Activated CD4-positive, alpha-beta T cell treated with anti-CD3 and anti-CD28 coated beads, Interleukin-2, amount 10 ng/mL, durations not matched to agents 24 days and 14 days (primary cell): ENCODE measurements at regions not wholly inside any gene's neighbourhood (a gene's known extent, or its start where the extent isn't known, plus 50 kb on each side); places are given as distances from the start of the nearest gene placed in this dataset.

Source experiments
- DNase-seq: peaks from one replicate; pipeline ENCODE4 v3.0.0; 2022
- H3K27ac Mint-ChIP-seq: one replicate; pipeline ENCODE4 v1.8.0; 2022; ENCODE audit warnings: mild to moderate bottlenecking, mixed read lengths
- H3K27me3 Mint-ChIP-seq: one replicate; pipeline ENCODE4 v1.8.0; 2022; ENCODE audit warnings: mixed read lengths
- H3K36me3 Mint-ChIP-seq: one replicate; pipeline ENCODE4 v1.8.0; 2022; ENCODE audit warnings: low read depth, mild to moderate bottlenecking, mixed read lengths
- H3K4me1 Mint-ChIP-seq: one replicate; pipeline ENCODE4 v1.8.0; 2021; ENCODE audit warnings: mixed read lengths
- H3K4me3 Mint-ChIP-seq: one replicate; pipeline ENCODE4 v1.8.0; 2022; ENCODE audit warnings: mild to moderate bottlenecking, moderate library complexity, mixed read lengths
- H3K9me3 Mint-ChIP-seq: one replicate; pipeline ENCODE4 v1.8.0; 2021; ENCODE audit warnings: mixed read lengths
- intact Hi-C: fragments of 100-400 bp; cut with micrococcal nuclease; formaldehyde crosslinking; loops from one replicate; pipeline ENCODE4 v1.15.1; 2023

DNA sequence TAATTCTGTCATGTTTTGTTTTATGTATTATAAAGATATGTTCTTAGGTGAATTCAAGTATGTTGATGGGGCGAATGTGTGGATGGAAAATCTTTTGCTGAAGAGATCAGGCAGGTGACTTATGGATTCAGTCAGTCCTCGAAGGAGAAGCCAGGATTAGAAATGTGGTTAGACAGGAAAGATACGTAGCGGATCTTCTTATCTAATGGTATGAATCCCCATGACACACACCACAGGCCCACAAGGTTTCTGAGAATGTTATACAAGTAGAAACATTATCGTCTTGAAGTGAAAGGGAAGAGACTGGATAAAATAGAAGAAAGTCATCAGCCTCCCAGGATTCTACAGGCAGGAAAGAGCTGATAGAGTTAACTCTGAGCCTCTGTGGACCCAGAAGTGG lies 69.0 kb upstream of the RFXAP start:
- DNase-seq, result no peak
- no peaks in the 10 kb centered on the region for H3K4me1 Mint-ChIP-seq
- no peaks in the 10 kb centered on the region for H3K9me3 Mint-ChIP-seq
- intact Hi-C loops, result no loop called here
- H3K27ac Mint-ChIP-seq, result no peak overlapping the region
- no peak overlapping the region for H3K4me3 Mint-ChIP-seq
- H3K27me3 Mint-ChIP-seq, result peaks cover 10% of the 10 kb centered on the region
- no peaks in the 10 kb centered on the region for H3K36me3 Mint-ChIP-seq

- no peaks in the 10 kb centered on the region for H3K36me3 Mint-ChIP-seq
- no peak overlapping the region for H3K27ac Mint-ChIP-seq
- H3K4me1 Mint-ChIP-seq, result no peaks in the 10 kb centered on the region
- intact Hi-C loops, result no loop called here
- H3K4me3 Mint-ChIP-seq, result no peak overlapping the region
- peaks cover 10% of the 10 kb centered on the region for H3K27me3 Mint-ChIP-seq
- no peak for DNase-seq
- no peaks in the 10 kb centered on the region for H3K9me3 Mint-ChIP-seq
These were observed 68.6 kb upstream of the RFXAP start for GRCh38 chr13:36750461-36750860.

DNA sequence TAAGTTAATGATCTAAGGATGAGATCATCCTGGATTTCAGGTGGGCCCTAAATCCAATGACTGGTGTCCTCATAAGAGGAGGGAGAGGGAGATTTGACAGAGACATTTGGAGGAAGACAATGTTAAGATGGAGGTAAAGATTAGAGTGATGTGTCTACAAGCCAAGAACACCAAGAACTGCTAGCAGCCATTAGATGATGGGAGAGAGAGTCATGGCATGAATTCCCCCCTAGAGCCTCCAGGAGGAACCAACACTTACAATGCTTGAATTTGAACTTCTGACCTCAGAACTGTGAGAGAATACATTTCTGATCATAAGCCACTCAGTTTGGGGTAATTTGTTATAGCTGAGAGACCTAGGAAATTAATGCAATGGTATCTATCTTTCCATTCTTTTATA lies 68.1 kb upstream of the RFXAP start:
- no peaks in the 10 kb centered on the region for H3K9me3 Mint-ChIP-seq
- intact Hi-C loops, result no loop called here
- no peak for DNase-seq
- no peak overlapping the region for H3K4me3 Mint-ChIP-seq
- peaks cover 10% of the 10 kb centered on the region for H3K27me3 Mint-ChIP-seq
- H3K4me1 Mint-ChIP-seq, result no peaks in the 10 kb centered on the region
- no peaks in the 10 kb centered on the region for H3K36me3 Mint-ChIP-seq
- H3K27ac Mint-ChIP-seq, result no peak overlapping the region

DNA sequence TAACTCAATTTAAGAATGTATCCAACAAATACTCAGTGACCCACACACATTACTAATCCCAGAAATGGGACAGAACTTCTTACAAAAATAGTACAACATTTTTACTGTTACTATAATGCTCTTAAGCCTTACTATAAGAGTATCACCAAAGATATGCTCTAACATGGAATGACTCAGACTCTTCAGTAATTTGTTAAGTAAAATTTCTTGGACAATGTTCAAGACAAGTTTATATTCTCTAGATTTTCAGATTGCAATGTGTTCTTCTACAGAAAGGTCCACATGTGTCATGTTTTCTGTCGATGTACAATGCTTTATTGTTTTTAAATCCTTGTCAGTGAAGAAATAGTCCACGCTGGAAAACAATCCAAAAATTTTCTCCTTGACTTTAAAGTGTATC lies 66.3 kb upstream of the RFXAP start:
- Mint-ChIP-seq H3K27me3 (peaks cover 10% of the 10 kb centered on the region), H3K4me3 (no peak overlapping the region), H3K9me3 (no peaks in the 10 kb centered on the region), H3K4me1 (no peaks in the 10 kb centered on the region), H3K36me3 (no peaks in the 10 kb centered on the region), H3K27ac (no peak overlapping the region)
- intact Hi-C loops, result no loop called here
- DNase-seq, result no peak

DNA sequence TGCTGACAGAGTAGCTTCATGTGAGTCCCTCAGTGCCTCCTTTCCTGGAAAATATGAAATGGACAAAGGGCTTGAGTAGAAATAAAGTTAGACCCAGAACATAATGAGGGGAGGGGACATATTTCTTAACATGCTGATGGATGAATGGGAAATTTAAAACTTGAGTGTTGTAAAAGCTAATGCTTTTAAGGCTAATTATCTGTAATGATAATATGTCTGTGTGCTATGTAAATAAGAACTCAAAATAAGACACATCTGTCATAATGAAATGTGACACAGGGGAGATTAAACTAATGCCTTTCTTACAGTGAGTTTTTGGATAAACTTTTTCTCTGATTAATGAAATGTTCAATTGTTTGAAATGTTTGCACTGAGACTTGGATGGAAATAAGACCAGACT lies 65.8 kb upstream of the RFXAP start:
- intact Hi-C loops, result no loop called here
- Mint-ChIP-seq H3K4me3 (no peak overlapping the region), H3K27me3 (peaks cover 7% of the 10 kb centered on the region), H3K4me1 (no peaks in the 10 kb centered on the region), H3K36me3 (no peaks in the 10 kb centered on the region), H3K27ac (no peak overlapping the region), H3K9me3 (no peaks in the 10 kb centered on the region)
- no peak for DNase-seq

- H3K4me3 Mint-ChIP-seq, result no peak overlapping the region
- DNase-seq, result peak; percentile 28
- no peaks in the 10 kb centered on the region for H3K36me3 Mint-ChIP-seq
- intact Hi-C loops, result no loop called here
- no peak overlapping the region for H3K27ac Mint-ChIP-seq
- no peaks in the 10 kb centered on the region for H3K9me3 Mint-ChIP-seq
- H3K4me1 Mint-ChIP-seq, result no peaks in the 10 kb centered on the region
- peaks cover 5% of the 10 kb centered on the region for H3K27me3 Mint-ChIP-seq
These were observed 60.7 kb upstream of the RFXAP start for GRCh38 chr13:36758345-36758744.

GRCh38 chr13:36763126-36763722 lies 55.8 kb upstream of the RFXAP start:
- Mint-ChIP-seq H3K27me3 (peaks cover 3% of the 10 kb centered on the region), H3K4me1 (no peaks in the 10 kb centered on the region)

DNA sequence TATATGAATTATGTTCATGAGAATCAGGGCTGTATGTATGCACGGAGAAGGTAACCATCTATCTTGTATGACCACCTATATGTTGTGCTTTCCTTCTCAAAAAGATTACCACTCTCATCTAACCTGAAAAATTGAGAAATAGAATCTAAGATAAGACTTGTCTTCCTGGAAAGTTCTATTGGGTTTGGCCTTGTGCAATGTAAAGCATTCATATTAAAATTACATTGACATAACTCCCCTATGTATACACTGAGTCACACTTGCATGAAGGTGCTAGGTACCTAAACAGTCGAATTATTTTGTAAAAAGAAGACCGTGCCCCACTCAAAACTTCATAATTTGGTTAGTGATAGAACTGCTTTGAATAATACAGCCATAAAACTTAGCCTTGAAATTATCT lies 54.5 kb upstream of the RFXAP start:
- H3K9me3 Mint-ChIP-seq, result no peaks in the 10 kb centered on the region

More at GRCh38 chr13:36763126-36763722, 55.8 kb upstream of the RFXAP start:
- no peak for DNase-seq
- H3K4me3 Mint-ChIP-seq, result no peak overlapping the region
- H3K27ac Mint-ChIP-seq, result no peak overlapping the region
- no peaks in the 10 kb centered on the region for H3K9me3 Mint-ChIP-seq
- H3K36me3 Mint-ChIP-seq, result no peaks in the 10 kb centered on the region
- intact Hi-C loops, result no loop called here

GRCh38 chr13:36764957-36765356 lies 54.1 kb upstream of the RFXAP start:
- no peak overlapping the region for H3K27ac Mint-ChIP-seq
- no peaks in the 10 kb centered on the region for H3K9me3 Mint-ChIP-seq
- peaks cover under 1% of the 10 kb centered on the region for H3K27me3 Mint-ChIP-seq
- no peaks in the 10 kb centered on the region for H3K36me3 Mint-ChIP-seq
- intact Hi-C loops, result no loop called here
- H3K4me3 Mint-ChIP-seq, result no peak overlapping the region
- no peaks in the 10 kb centered on the region for H3K4me1 Mint-ChIP-seq
- no peak for DNase-seq

More for the DNA sequence above, 54.5 kb upstream of the RFXAP start:
- Mint-ChIP-seq H3K27me3 (peaks cover 2% of the 10 kb centered on the region), H3K27ac (no peak overlapping the region), H3K4me1 (no peaks in the 10 kb centered on the region), H3K36me3 (no peaks in the 10 kb centered on the region), H3K4me3 (no peak overlapping the region)
- no peak for DNase-seq
- intact Hi-C loops, result no loop called here

DNA sequence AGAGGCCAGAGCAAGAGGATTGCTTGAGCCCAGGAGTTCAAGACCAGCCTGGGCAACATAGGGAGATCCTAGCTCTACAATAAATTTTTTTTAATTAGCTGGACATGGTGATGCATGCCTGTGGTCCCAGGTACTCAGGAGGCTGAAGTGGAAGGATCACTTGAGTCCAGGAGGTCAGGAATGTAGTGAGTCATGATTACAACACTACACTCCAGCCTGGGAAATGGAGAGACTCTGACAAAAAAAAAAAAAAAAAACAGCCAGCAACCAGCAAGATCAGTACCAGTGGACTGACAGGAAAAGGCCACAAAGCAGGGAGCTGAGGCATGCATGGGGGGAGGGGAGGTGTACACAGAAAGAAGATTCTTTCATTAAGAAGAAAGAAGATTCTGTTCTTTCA lies 52.7 kb upstream of the RFXAP start:
- intact Hi-C loops, result no loop called here
- H3K27me3 Mint-ChIP-seq, result no peaks in the 10 kb centered on the region
- no peaks in the 10 kb centered on the region for H3K4me1 Mint-ChIP-seq
- no peak overlapping the region for H3K4me3 Mint-ChIP-seq
- no peak for DNase-seq
- no peaks in the 10 kb centered on the region for H3K9me3 Mint-ChIP-seq
- no peak overlapping the region for H3K27ac Mint-ChIP-seq
- H3K36me3 Mint-ChIP-seq, result no peaks in the 10 kb centered on the region

DNA sequence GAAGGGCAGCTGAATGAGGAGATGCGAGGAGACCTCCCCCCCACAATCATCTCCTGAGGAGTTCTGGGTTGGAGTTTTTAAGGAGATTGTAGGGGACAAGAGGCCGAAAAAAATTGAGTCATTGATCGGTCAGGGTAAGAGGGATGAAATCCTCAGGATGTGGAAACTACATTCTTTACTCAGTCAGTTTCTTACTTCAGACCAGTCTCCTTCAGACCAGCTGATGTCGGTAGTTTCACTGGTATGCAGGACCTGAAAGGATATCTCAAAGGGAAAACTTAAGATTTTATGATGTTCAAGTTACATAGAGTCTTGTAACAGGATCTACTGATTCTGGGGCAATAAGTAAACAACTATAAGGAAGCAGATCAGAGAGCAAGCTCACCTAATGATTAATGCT lies 51.7 kb upstream of the RFXAP start:
- no peaks in the 10 kb centered on the region for H3K4me1 Mint-ChIP-seq
- no peaks in the 10 kb centered on the region for H3K9me3 Mint-ChIP-seq
- DNase-seq, result no peak
- H3K27me3 Mint-ChIP-seq, result no peaks in the 10 kb centered on the region
- H3K4me3 Mint-ChIP-seq, result no peak overlapping the region
- no peaks in the 10 kb centered on the region for H3K36me3 Mint-ChIP-seq
- intact Hi-C loops, result no loop called here
- no peak overlapping the region for H3K27ac Mint-ChIP-seq

DNA sequence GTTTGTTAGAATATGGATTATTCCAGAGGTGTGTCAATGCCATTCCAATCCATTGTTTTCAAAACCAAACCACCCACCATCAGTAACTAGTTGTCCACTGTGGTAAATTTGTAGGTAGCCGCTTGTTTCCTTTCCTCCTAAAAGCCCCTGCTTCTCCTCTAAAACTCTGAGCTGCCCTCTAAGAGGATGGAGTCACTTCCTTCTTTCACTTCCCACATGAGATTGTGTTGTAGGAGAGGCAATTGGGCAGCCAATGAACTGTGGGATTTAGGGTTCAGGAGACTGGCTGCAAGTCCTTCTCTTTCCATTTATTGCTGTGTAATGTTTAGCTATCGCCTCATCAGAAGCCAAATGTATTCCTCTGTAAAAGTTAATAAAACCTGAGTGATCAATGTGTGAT lies 49.9 kb upstream of the RFXAP start:
- DNase-seq, result no peak
- intact Hi-C loops, result no loop called here
- no peaks in the 10 kb centered on the region for H3K4me1 Mint-ChIP-seq
- no peak overlapping the region for H3K27ac Mint-ChIP-seq
- no peaks in the 10 kb centered on the region for H3K9me3 Mint-ChIP-seq
- peaks cover 6% of the 10 kb centered on the region for H3K27me3 Mint-ChIP-seq
- H3K36me3 Mint-ChIP-seq, result no peaks in the 10 kb centered on the region
- no peak overlapping the region for H3K4me3 Mint-ChIP-seq
